SK-N-SH (cell line): ENCODE measurements at regions not wholly inside any gene's neighbourhood (a gene's known extent, or its start where the extent isn't known, plus 50 kb on each side); places are given as distances from the start of the nearest gene placed in this dataset.

Experiments
- CTCF ChIA-PET: fragments of 300-600, 350-600 bp; formaldehyde crosslinking; extraction: SDS; loops from one replicate; lab custom pipeline; 2021; lab: Yijun Ruan, JAX
- POLR2A ChIA-PET: fragments of 350-600 bp; sonication (Branson Sonifier 250); formaldehyde crosslinking; extraction: SDS; loops from one replicate; lab custom pipeline; 2020; ENCODE audit warnings: antibody characterized with exemption, inconsistent platforms; lab: Yijun Ruan, JAX
- DNase-seq: peaks from one replicate; pipeline ENCODE4 v3.0.0; 2012
- H2AFZ ChIP-seq: fragments of 200-600 bp; sonication (generic); 2 replicates; pipeline ENCODE4 v1.8.1; 2016; ENCODE audit warnings: antibody characterized with exemption, mild to moderate bottlenecking, low read depth
- H3F3A ChIP-seq: fragments of 200-600 bp; sonication (generic); replicated peaks from 2 replicates; pipeline ENCODE3; 2016; ENCODE audit warnings: antibody characterized with exemption, mild to moderate bottlenecking; ENCODE audit not compliant: insufficient read depth
- H3K27ac ChIP-seq, 2 experiments: fragments of 200-500 bp in 1 of 2; fragments of 200-600 bp in 1 of 2; sonication (Bioruptor generic) in 1 of 2; sonication (generic), shearing (Covaris generic) in 1 of 2; 2 replicates each; pipeline versions ENCODE4 v1.5.1 to v1.6.1; 2014 to 2016; ENCODE audit warnings: low read depth in 2 of 2, inconsistent platforms in 1 of 2, low read length in 1 of 2, mild to moderate bottlenecking in 1 of 2, mixed read lengths in 1 of 2
- H3K27me3 ChIP-seq: fragments of 200-600 bp; sonication (generic), shearing (Covaris generic); 2 replicates; pipeline ENCODE4 v1.6.1; 2016; ENCODE audit warnings: mixed run types; ENCODE audit not compliant: insufficient read depth
- H3K36me3 ChIP-seq, 2 experiments: fragments of 200-500 bp in 1 of 2; fragments of 200-600 bp in 1 of 2; sonication (Bioruptor generic) in 1 of 2; sonication (generic) in 1 of 2; replicated peaks in 1 of 2; 2 replicates each; pipeline versions ENCODE3 to v1.5.1; 2014 to 2016; ENCODE audit warnings: low read length in 1 of 2, mild to moderate bottlenecking in 1 of 2; ENCODE audit not compliant: insufficient read depth in 2 of 2, control insufficient read depth in 1 of 2
- H3K4me1 ChIP-seq, 2 experiments: fragments of 200-500 bp in 1 of 2; fragments of 200-600 bp in 1 of 2; sonication (Bioruptor generic) in 1 of 2; sonication (generic), shearing (Covaris generic) in 1 of 2; 2 replicates each; pipeline versions ENCODE4 v1.5.1 to v1.6.1; 2014 to 2016; ENCODE audit warnings: low read depth in 1 of 2, low read length in 1 of 2, mixed run types in 1 of 2; ENCODE audit not compliant: insufficient read depth in 2 of 2, control insufficient read depth in 1 of 2
- H3K4me2 ChIP-seq: fragments of 200-600 bp; sonication (generic), shearing (Covaris generic); 2 replicates; pipeline ENCODE4 v1.6.1; 2017; ENCODE audit warnings: mixed run types
- H3K4me3 ChIP-seq, 2 experiments: fragments of 200-500 bp in 1 of 2; fragments of 200-600 bp in 1 of 2; sonication (Bioruptor generic) in 1 of 2; sonication (generic), shearing (Covaris generic) in 1 of 2; 2 replicates each; pipeline versions ENCODE4 v1.5.1 to v1.8.1; 2014 to 2016; ENCODE audit warnings: low read depth in 2 of 2, inconsistent platforms in 1 of 2, low read length in 1 of 2, mild to moderate bottlenecking in 1 of 2, mixed read lengths in 1 of 2, moderate library complexity in 1 of 2
- H3K79me2 ChIP-seq: fragments of 200-600 bp; sonication (generic); 2 replicates; pipeline ENCODE4 v1.8.1; 2017; ENCODE audit warnings: mild to moderate bottlenecking; ENCODE audit not compliant: insufficient read depth
- H3K9ac ChIP-seq: fragments of 200-600 bp; sonication (generic); 2 replicates; pipeline ENCODE4 v1.6.1; 2017; ENCODE audit warnings: mixed run types
- H3K9me2 ChIP-seq: fragments of 200-600 bp; sonication (generic); 2 replicates; pipeline ENCODE4 v1.6.1; 2017; ENCODE audit warnings: mixed run types
- H3K9me3 ChIP-seq: fragments of 200-600 bp; sonication (generic); 2 replicates; pipeline ENCODE4 v1.6.1; 2017; ENCODE audit warnings: mixed run types, mild to moderate bottlenecking, moderate library complexity
- H4K20me1 ChIP-seq: fragments of 200-600 bp; sonication (generic); 2 replicates; pipeline ENCODE4 v1.6.1; 2017; ENCODE audit warnings: mild to moderate bottlenecking, mixed run types; ENCODE audit not compliant: insufficient read depth
- CHD2 ChIP-seq: fragments of 150-350 bp; IDR thresholded peaks from 2 replicates; pipeline ENCODE4 v1.6.1; 2018; ENCODE audit warnings: low read length; ENCODE audit not compliant: partially characterized antibody
- ELF1 ChIP-seq: IDR thresholded peaks from 2 replicates; pipeline ENCODE4 v1.4.0; 2012
- EP300 ChIP-seq, 2 experiments: IDR thresholded peaks; 2 replicates each; pipeline versions ENCODE4 v1.4.0 to v1.6.1; 2012; ENCODE audit warnings: borderline replicate concordance in 1 of 2, low read depth in 1 of 2, low read length in 1 of 2
- EZH2phosphoT487 ChIP-seq: fragments of 200-600 bp; sonication (generic); IDR thresholded peaks from 2 replicates; pipeline ENCODE4 v1.6.1; 2017; ENCODE audit warnings: low read depth, mixed run types, mild to moderate bottlenecking, antibody characterized with exemption, moderate library complexity, borderline replicate concordance
- FOSL2 ChIP-seq: IDR thresholded peaks from 2 replicates; pipeline ENCODE4 v1.4.0; 2012; ENCODE audit warnings: low read depth, mild to moderate bottlenecking, moderate library complexity, borderline replicate concordance
- FOXJ3 ChIP-seq: sonication (generic); formaldehyde crosslinking; IDR thresholded peaks from 2 replicates; pipeline ENCODE4 v1.5.1; 2020; ENCODE audit warnings: mild to moderate bottlenecking, missing genetic modification reagents
- FOXM1 ChIP-seq: IDR thresholded peaks from 2 replicates; pipeline ENCODE4 v1.4.0; 2012; ENCODE audit warnings: low read depth, mild to moderate bottlenecking
- IRF3 ChIP-seq: fragments of 150-350 bp; IDR thresholded peaks from 2 replicates; pipeline ENCODE4 v1.6.1; 2016; ENCODE audit warnings: mild to moderate bottlenecking, low read depth, low read length
- MAX ChIP-seq: IDR thresholded peaks from 2 replicates; pipeline ENCODE4 v1.4.0; 2012; ENCODE audit warnings: low read depth
- MXI1 ChIP-seq: IDR thresholded peaks from 2 replicates; pipeline ENCODE4 v1.6.1; 2012; ENCODE audit warnings: mild to moderate bottlenecking, low read depth, low read length, improper control_type of control experiment
- NRF1 ChIP-seq: IDR thresholded peaks from 2 replicates; pipeline ENCODE4 v1.6.1; 2012; ENCODE audit warnings: low read depth, mild to moderate bottlenecking, low read length
- RAD21 ChIP-seq: IDR thresholded peaks from 2 replicates; pipeline ENCODE4 v1.6.1; 2012; ENCODE audit warnings: mild to moderate bottlenecking, low read length
- RCOR1 ChIP-seq: fragments of 150-350 bp; IDR thresholded peaks from 2 replicates; pipeline ENCODE4 v1.6.1; 2017; ENCODE audit warnings: antibody characterized with exemption, low read length
- RXRA ChIP-seq: IDR thresholded peaks from 2 replicates; pipeline ENCODE4 v1.4.0; 2012; ENCODE audit warnings: low read depth, mild to moderate bottlenecking, borderline replicate concordance
- SIN3A ChIP-seq: IDR thresholded peaks from 2 replicates; pipeline ENCODE4 v1.6.1; 2012; ENCODE audit warnings: low read depth, mild to moderate bottlenecking, low read length, moderate library complexity, borderline replicate concordance
- TAF1 ChIP-seq: IDR thresholded peaks from 2 replicates; pipeline ENCODE4 v1.6.1; 2012; ENCODE audit warnings: low read depth, mild to moderate bottlenecking, low read length, moderate library complexity, borderline replicate concordance
- TCF12 ChIP-seq: IDR thresholded peaks from 2 replicates; pipeline ENCODE4 v1.4.0; 2012
- TEAD4 ChIP-seq: IDR thresholded peaks from 2 replicates; pipeline ENCODE4 v1.4.0; 2012; ENCODE audit warnings: mild to moderate bottlenecking, borderline replicate concordance; ENCODE audit not compliant: insufficient read depth
- USF1 ChIP-seq: IDR thresholded peaks from 2 replicates; pipeline ENCODE4 v1.4.0; 2012; ENCODE audit warnings: low read depth, borderline replicate concordance
- USF2 ChIP-seq: fragments of 150-350 bp; IDR thresholded peaks from 2 replicates; pipeline ENCODE4 v1.6.1; 2017; ENCODE audit warnings: antibody characterized with exemption, low read length, low read depth, borderline replicate concordance
- YY1 ChIP-seq: IDR thresholded peaks from 2 replicates; pipeline ENCODE4 v1.4.0; 2012; ENCODE audit warnings: low read depth, mild to moderate bottlenecking
- WGBS: methylation state at CpG from one replicate; pipeline ENCODE4 v1.1.6; 2017; ENCODE audit warnings: low lambda C conversion rate; 5-methylcytosine and 5-hydroxymethylcytosine counted together
- TF ChIP-seq, protein P1 (sequence below): IDR thresholded peaks from 2 replicates; pipeline ENCODE4 v1.6.1; 2012; ENCODE audit warnings: mild to moderate bottlenecking, low read depth, low read length, moderate library complexity
- TF ChIP-seq, protein P2 (sequence below): fragments of 200-600 bp; sonication (generic); IDR thresholded peaks from 2 replicates; pipeline ENCODE4 v1.6.1; 2017; ENCODE audit warnings: antibody characterized with exemption, mild to moderate bottlenecking, moderate library complexity
- TF ChIP-seq, protein P3 (sequence below): IDR thresholded peaks from 2 replicates; pipeline ENCODE4; 2012

DNA sequence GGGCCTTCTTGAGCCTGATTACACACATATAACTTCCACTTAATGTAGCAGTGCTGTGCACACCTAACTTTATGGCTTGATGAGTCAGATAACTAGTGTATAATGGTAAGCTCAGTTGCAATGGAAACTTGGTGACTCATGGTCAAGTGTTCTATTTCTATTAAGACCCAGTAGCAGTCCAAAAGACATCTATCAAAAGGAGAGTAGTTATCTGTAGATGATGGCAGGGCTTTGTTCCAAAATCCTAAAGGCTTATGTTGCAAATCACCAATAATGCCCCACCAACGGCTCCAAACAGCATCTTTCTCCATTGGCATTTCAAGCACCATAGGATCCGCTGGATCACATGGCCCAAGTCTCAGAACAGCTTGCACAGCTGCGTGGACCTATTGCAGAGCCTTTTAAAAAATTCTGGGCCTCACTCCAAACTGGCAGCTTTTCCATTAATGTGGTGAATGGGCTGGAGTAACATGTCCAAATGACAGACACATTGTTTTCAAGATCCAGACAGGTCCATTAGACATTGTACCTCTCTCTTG lies 566.8 kb upstream of the USP24 start:
- Histone ChIP-seq H3K79me2 (no peaks in the 10 kb centered on the region), H4K20me1 (no peaks in the 10 kb centered on the region), H3F3A (peaks cover 3% of the 10 kb centered on the region), H3K9ac (no peak overlapping the region), H3K27ac (peak overlapping the region; percentile 45 to 67; a peak in 3 of 4 replicates), H3K4me2 (peak overlapping the region; percentile 40; the same call in 1 of the 2 replicates), H3K9me3 (no peaks in the 10 kb centered on the region), H3K4me3 (no peak overlapping the region), H3K9me2 (no peaks in the 10 kb centered on the region), H3K4me1 (no peaks in the 10 kb centered on the region; a peak in 1 of 4 replicates), H3K27me3 (no peaks in the 10 kb centered on the region), H3K36me3 (no peaks in the 10 kb centered on the region), H2AFZ (no peak overlapping the region)
- 47% methylated on average over 3 of the region's 3 CpGs for WGBS
- CTCF ChIA-PET, result interaction anchor here (1.2 kb wide), 1 partner anchor 803 kb away, joined by 3 read pairs; no protein-coding TSS in a partner anchor
- POLR2A ChIA-PET, result no interaction called here
- no peak for DNase-seq
- TF ChIP-seq TEAD4, result no peak
- TF ChIP-seq NRF1, result no peak
- no peak for TF ChIP-seq IRF3
- TF ChIP-seq RAD21, result no peak
- no peak for TF ChIP-seq TAF1
- no peak for TF ChIP-seq FOXJ3 (CRISPR knock-in tag)
- TF ChIP-seq TCF12, result peak; percentile 73
- 0 out of 2 replicates have a peak, but pooled peaks have one; percentile 41 for TF ChIP-seq FOXM1
- TF ChIP-seq CHD2, result no peak
- peak; percentile 43 to 45; a peak in 2 of 4 replicates for TF ChIP-seq EP300 (IDR thresholded peaks at IDR 0.05; ENCODE audit: borderline replicate concordance in 1 of 2, low read depth in 1 of 2, low read length in 1 of 2)
- no peak for TF ChIP-seq RCOR1
- TF ChIP-seq MAX, result 0 out of 2 replicates have a peak, but pooled peaks have one; percentile 13
- peak; percentile 81 for TF ChIP-seq FOSL2
- TF ChIP-seq USF2, result no peak
- TF ChIP-seq MXI1, result no peak
- no peak for TF ChIP-seq SIN3A
- TF ChIP-seq, protein P1, sequence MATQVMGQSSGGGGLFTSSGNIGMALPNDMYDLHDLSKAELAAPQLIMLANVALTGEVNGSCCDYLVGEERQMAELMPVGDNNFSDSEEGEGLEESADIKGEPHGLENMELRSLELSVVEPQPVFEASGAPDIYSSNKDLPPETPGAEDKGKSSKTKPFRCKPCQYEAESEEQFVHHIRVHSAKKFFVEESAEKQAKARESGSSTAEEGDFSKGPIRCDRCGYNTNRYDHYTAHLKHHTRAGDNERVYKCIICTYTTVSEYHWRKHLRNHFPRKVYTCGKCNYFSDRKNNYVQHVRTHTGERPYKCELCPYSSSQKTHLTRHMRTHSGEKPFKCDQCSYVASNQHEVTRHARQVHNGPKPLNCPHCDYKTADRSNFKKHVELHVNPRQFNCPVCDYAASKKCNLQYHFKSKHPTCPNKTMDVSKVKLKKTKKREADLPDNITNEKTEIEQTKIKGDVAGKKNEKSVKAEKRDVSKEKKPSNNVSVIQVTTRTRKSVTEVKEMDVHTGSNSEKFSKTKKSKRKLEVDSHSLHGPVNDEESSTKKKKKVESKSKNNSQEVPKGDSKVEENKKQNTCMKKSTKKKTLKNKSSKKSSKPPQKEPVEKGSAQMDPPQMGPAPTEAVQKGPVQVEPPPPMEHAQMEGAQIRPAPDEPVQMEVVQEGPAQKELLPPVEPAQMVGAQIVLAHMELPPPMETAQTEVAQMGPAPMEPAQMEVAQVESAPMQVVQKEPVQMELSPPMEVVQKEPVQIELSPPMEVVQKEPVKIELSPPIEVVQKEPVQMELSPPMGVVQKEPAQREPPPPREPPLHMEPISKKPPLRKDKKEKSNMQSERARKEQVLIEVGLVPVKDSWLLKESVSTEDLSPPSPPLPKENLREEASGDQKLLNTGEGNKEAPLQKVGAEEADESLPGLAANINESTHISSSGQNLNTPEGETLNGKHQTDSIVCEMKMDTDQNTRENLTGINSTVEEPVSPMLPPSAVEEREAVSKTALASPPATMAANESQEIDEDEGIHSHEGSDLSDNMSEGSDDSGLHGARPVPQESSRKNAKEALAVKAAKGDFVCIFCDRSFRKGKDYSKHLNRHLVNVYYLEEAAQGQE, result no peak
- TF ChIP-seq, protein P2, sequence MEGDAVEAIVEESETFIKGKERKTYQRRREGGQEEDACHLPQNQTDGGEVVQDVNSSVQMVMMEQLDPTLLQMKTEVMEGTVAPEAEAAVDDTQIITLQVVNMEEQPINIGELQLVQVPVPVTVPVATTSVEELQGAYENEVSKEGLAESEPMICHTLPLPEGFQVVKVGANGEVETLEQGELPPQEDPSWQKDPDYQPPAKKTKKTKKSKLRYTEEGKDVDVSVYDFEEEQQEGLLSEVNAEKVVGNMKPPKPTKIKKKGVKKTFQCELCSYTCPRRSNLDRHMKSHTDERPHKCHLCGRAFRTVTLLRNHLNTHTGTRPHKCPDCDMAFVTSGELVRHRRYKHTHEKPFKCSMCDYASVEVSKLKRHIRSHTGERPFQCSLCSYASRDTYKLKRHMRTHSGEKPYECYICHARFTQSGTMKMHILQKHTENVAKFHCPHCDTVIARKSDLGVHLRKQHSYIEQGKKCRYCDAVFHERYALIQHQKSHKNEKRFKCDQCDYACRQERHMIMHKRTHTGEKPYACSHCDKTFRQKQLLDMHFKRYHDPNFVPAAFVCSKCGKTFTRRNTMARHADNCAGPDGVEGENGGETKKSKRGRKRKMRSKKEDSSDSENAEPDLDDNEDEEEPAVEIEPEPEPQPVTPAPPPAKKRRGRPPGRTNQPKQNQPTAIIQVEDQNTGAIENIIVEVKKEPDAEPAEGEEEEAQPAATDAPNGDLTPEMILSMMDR, result no peak
- no peak for TF ChIP-seq YY1
- no peak for TF ChIP-seq ELF1
- TF ChIP-seq, protein P3, sequence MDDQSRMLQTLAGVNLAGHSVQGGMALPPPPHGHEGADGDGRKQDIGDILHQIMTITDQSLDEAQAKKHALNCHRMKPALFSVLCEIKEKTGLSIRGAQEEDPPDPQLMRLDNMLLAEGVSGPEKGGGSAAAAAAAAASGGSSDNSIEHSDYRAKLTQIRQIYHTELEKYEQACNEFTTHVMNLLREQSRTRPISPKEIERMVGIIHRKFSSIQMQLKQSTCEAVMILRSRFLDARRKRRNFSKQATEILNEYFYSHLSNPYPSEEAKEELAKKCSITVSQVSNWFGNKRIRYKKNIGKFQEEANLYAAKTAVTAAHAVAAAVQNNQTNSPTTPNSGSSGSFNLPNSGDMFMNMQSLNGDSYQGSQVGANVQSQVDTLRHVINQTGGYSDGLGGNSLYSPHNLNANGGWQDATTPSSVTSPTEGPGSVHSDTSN, result peak; percentile 83
- no peak; the same call in 1 of the 2 replicates for TF ChIP-seq RXRA
- TF ChIP-seq USF1, result peak; percentile 59; the same call in 1 of the 2 replicates
- TF ChIP-seq EZH2phosphoT487, result no peak
